ENCODE measurements at regions not wholly inside any gene's neighbourhood (a gene's known extent, or its start where the extent isn't known, plus 50 kb on each side); places are given as distances from the start of the nearest gene placed in this dataset.

DNA sequence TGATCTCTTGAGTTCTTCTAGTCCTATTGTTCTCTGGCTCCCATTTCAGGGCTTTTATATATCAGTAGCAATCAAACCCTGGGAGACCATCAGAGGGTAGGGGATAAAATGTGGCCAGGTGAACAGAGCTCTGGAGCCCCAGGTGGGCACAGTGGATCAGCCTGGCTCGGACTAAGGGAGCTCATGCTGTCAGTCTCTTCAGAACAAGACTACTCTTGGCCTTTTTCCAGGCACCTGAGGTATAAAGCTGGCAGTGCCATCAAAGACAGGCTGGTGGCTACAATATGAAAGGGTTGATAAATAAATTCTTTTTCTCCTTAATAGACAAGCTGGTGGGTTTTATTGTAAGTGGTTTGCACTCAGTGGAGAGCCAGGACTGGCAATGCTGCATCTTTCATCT is 160.0 kb upstream of the CCL2 start:
- TF ChIP-seq CTCF (IDR thresholded peaks at IDR 0.05; ENCODE audit: low read length) (no peak), EZH2 (IDR thresholded peaks at IDR 0.05; ENCODE audit: borderline replicate concordance, low read length) (no peak)
